ENCODE measurements at regions not wholly inside any gene's neighbourhood (a gene's known extent, or its start where the extent isn't known, plus 50 kb on each side); places are given as distances from the start of the nearest gene placed in this dataset.

- TF ChIP-seq CTCF (IDR thresholded peaks at IDR 0.05) = no peak
- TF ChIP-seq EZH2 (IDR thresholded peaks at IDR 0.05; ENCODE audit: borderline replicate concordance, insufficient read depth, low read depth, low read length, poor library complexity, severe bottlenecking) = no peak
Observed at GRCh38 chr7:92992483-92992882, 125.3 kb downstream of the SAMD9 start.

All from B cell (primary cell).